Cardiac muscle cell (in vitro differentiated cells and primary cell): ENCODE measurements at regions not wholly inside any gene's neighbourhood (a gene's known extent, or its start where the extent isn't known, plus 50 kb on each side); places are given as distances from the start of the nearest gene placed in this dataset.
A peak's percentile ranks its signal among the peaks of the same experiment; 100 is the strongest.

Experiments used
- DNase-seq, 2 donors: peaks; one replicate each; pipeline versions ENCODE4 v3.0.0 to v3.0.0-alpha.2; 2010 to 2017; ENCODE audit warnings: low read depth in 1 of 2, low spot score in 1 of 2
- H3K27ac ChIP-seq: fragments of 200-600 bp; sonication (generic); 2 replicates; pipeline ENCODE4 v1.5.1; 2016
- H3K27me3 ChIP-seq: fragments of 200-600 bp; sonication (generic); 2 replicates; pipeline ENCODE4 v1.6.0; 2016; ENCODE audit warnings: control low read depth
- H3K36me3 ChIP-seq: fragments of 200-600 bp; sonication (generic); 2 replicates; pipeline ENCODE4 v1.5.1; 2016; ENCODE audit warnings: control low read depth
- H3K4me1 ChIP-seq: fragments of 200-600 bp; sonication (generic); 2 replicates; pipeline ENCODE4 v1.8.1; 2017; ENCODE audit warnings: low read depth, mild to moderate bottlenecking, mixed run types
- H3K4me3 ChIP-seq: fragments of 200-600 bp; sonication (generic); 2 replicates; pipeline ENCODE4 v1.5.1; 2016; ENCODE audit warnings: mild to moderate bottlenecking
- H3K9me3 ChIP-seq: fragments of 200-600 bp; sonication (generic); 2 replicates; pipeline ENCODE4 v1.5.1; 2017; ENCODE audit warnings: low read depth, mild to moderate bottlenecking, control low read depth
- TF ChIP-seq, protein P1 (sequence below): IDR thresholded peaks from 2 replicates; pipeline ENCODE4 v1.5.1; 2012; ENCODE audit warnings: low read depth, mild to moderate bottlenecking, low read length

DNA sequence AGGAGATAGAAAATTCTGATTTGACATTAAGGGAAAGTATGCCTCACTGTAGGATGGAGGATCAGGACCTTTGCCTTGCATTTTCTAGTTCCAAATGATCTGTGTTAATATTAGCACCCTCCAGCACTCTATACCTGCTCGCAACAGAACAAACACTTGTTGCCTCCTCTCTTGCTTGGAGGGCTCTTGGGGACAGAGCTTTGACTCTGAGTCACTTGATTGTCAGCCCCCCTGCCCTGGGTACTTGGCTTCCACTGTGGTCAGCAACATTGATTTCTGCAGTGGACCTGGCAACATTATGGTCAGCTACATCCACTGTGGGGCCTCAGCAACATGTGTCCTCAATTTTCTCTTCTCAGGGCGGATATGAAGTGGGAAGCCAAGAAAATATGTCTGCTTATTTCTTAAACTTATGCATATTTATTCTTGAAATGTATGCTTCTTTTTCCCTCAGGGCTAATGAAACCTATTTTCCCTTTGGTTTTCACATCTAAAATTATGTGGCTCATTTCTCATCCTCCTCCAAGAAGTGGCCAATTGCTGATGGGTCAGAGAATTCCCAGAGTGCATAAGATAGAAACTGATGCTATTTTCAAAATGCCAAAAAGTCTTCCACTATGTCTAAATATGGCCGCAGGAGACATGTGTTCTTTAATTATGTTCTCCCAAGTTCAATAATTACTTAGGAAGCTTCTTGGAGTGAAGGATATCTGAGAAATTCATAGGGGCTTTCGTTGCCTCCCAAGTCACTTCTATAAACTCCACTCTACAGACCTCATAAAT, 94.6 kb upstream of the SMIM36 start:
- Histone ChIP-seq H3K27me3 (no peaks in the 10 kb centered on the region), H3K36me3 (no peaks in the 10 kb centered on the region)

GRCh38 chr17:55601874-55602364, 90.7 kb upstream of the SMIM36 start:
- Histone ChIP-seq H3K27me3 (no peaks in the 10 kb centered on the region), H3K4me3 (no peak overlapping the region), H3K36me3 (no peaks in the 10 kb centered on the region), H3K4me1 (no peaks in the 10 kb centered on the region), H3K9me3 (no peaks in the 10 kb centered on the region), H3K27ac (no peak overlapping the region)
- TF ChIP-seq, protein P1, sequence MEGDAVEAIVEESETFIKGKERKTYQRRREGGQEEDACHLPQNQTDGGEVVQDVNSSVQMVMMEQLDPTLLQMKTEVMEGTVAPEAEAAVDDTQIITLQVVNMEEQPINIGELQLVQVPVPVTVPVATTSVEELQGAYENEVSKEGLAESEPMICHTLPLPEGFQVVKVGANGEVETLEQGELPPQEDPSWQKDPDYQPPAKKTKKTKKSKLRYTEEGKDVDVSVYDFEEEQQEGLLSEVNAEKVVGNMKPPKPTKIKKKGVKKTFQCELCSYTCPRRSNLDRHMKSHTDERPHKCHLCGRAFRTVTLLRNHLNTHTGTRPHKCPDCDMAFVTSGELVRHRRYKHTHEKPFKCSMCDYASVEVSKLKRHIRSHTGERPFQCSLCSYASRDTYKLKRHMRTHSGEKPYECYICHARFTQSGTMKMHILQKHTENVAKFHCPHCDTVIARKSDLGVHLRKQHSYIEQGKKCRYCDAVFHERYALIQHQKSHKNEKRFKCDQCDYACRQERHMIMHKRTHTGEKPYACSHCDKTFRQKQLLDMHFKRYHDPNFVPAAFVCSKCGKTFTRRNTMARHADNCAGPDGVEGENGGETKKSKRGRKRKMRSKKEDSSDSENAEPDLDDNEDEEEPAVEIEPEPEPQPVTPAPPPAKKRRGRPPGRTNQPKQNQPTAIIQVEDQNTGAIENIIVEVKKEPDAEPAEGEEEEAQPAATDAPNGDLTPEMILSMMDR = peak; percentile 86
- DNase-seq = peak; percentile 23 to 79

More for the DNA sequence above, 94.6 kb upstream of the SMIM36 start:
- Histone ChIP-seq H3K4me1 (no peaks in the 10 kb centered on the region), H3K4me3 (no peak overlapping the region), H3K9me3 (no peaks in the 10 kb centered on the region), H3K27ac (no peak overlapping the region)
- DNase-seq = no peak
- TF ChIP-seq, protein P1 = no peak

GRCh38 chr17:55598495-55598894, 87.2 kb upstream of the SMIM36 start:
- Histone ChIP-seq H3K27me3 (no peaks in the 10 kb centered on the region), H3K4me3 (no peak overlapping the region), H3K36me3 (no peaks in the 10 kb centered on the region), H3K4me1 (no peaks in the 10 kb centered on the region), H3K27ac (no peak overlapping the region), H3K9me3 (no peaks in the 10 kb centered on the region)
- TF ChIP-seq, protein P1 = no peak
- peak in 1 of 2 donors; percentile 13 for DNase-seq

DNA sequence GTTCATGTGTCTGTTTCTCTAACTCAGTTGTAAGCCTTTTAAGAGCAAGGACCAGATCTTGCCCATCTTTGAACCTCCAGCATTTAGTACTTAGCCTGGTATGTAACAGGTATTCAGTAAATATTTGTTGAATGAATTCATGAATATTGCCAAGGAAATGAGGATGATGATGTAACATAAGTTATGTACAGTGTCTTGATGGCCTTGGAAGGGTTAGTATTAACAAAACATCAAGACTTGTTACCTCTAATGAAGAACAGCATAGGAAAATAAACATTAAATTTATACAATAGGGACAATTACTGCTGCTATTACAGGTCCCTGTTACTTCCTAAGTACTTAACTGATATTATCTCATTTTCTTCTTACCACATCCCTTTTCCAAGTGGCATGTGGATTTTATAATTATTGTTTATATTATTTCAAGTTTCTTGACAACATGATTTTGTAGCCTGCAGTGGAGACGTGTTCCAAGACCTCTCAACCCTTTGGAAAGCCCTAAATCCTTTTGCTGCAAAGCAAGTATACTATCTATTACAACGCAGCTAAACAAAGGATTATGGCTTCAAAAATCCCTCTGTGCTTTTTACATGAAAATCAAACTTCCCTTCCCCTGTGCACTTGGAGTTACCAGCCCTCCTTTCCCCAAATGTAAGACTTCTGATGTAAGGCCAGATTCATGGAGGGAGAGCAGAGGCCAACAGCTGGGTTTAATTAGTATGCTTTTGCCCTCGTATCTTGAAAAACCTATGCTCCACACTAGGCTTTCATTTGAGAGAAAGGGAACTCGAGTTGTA, 77.4 kb upstream of the SMIM36 start:
- H3K27ac ChIP-seq = no peak overlapping the region
- TF ChIP-seq, protein P1 = no peak
- no peaks in the 10 kb centered on the region for H3K36me3 ChIP-seq
- H3K27me3 ChIP-seq = no peaks in the 10 kb centered on the region
- H3K4me1 ChIP-seq = no peaks in the 10 kb centered on the region
- peak in 1 of 2 donors; percentile 39 for DNase-seq
- no peaks in the 10 kb centered on the region for H3K9me3 ChIP-seq
- no peak overlapping the region for H3K4me3 ChIP-seq

DNA sequence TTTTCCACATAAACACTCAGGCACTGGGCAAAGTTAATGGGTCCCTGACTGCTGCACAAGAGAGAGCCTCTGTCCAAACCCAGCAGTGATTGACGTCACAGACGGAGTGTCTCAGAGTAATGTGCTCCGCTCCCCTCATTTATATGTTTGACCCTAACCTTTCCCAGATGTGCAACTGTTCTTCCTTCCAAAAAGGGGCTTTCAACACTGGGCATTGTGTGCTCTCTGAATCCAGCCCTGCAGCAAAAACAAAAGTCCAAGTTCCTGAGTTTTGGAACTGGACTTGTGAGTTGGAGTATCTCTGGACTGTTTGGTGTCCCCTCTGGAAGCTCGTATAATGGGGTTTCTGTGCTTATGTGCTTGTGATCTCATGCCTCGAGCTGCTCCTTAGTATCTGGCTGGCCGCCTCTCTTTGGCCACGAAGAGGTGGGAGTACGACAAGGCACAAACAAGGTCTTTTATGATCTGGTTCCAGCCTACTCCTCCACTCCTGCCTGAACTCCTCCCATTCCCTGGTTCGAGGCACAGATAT, 76.4 kb upstream of the SMIM36 start:
- Histone ChIP-seq H3K9me3 (no peaks in the 10 kb centered on the region), H3K36me3 (no peaks in the 10 kb centered on the region), H3K4me3 (no peak overlapping the region), H3K4me1 (no peaks in the 10 kb centered on the region), H3K27ac (no peak overlapping the region), H3K27me3 (no peaks in the 10 kb centered on the region)
- peak in 1 of 2 donors; percentile 60 for DNase-seq
- TF ChIP-seq, protein P1 = no peak
